AG10803 (cell line): ENCODE measurements at regions not wholly inside any gene's neighbourhood (a gene's known extent, or its start where the extent isn't known, plus 50 kb on each side); places are given as distances from the start of the nearest gene placed in this dataset.

Experiments
- DNase-seq: peaks from one replicate; pipeline ENCODE4 v3.0.0; 2010; ENCODE audit warnings: low read depth
- H3K4me3 ChIP-seq: 2 replicates; pipeline ENCODE4 v1.5.1; 2011; ENCODE audit warnings: mild to moderate bottlenecking, low read length, control low read depth
- CTCF ChIP-seq: conservative IDR thresholded peaks from 2 replicates; pipeline ENCODE4 v1.5.1; 2011; ENCODE audit warnings: mild to moderate bottlenecking, low read length, control low read depth, inconsistent platforms

GRCh38 chr10:107409522-107409921 is 245.0 kb upstream of the SORCS1 start:
- peak; percentile 37 for TF ChIP-seq CTCF
- H3K4me3 ChIP-seq: no peak overlapping the region
- peak; percentile 24 for DNase-seq

GRCh38 chr10:107398115-107398514 is 233.6 kb upstream of the SORCS1 start:
- TF ChIP-seq CTCF: no peak
- DNase-seq: no peak
- no peak overlapping the region for H3K4me3 ChIP-seq

GRCh38 chr10:107391901-107392300 is 227.4 kb upstream of the SORCS1 start:
- DNase-seq: no peak
- no peak overlapping the region for H3K4me3 ChIP-seq
- no peak for TF ChIP-seq CTCF

GRCh38 chr10:107390563-107390962 is 226.1 kb upstream of the SORCS1 start:
- H3K4me3 ChIP-seq: no peak overlapping the region
- no peak for TF ChIP-seq CTCF
- no peak for DNase-seq

- no peak for DNase-seq
- no peak for TF ChIP-seq CTCF
- H3K4me3 ChIP-seq: no peak overlapping the region
Measured at GRCh38 chr10:107383357-107383756, 218.9 kb upstream of the SORCS1 start.

- DNase-seq: no peak
- TF ChIP-seq CTCF: no peak
- no peak overlapping the region for H3K4me3 ChIP-seq
Measured at GRCh38 chr10:107379601-107380000, 215.1 kb upstream of the SORCS1 start.

GRCh38 chr10:107371801-107372200 is 207.3 kb upstream of the SORCS1 start:
- H3K4me3 ChIP-seq: no peak overlapping the region
- DNase-seq: no peak
- no peak for TF ChIP-seq CTCF
